Hematopoietic multipotent progenitor cell treated with erythropoietin and hydrocortisone succinate and interleukin-3 and kit ligand, for 8 days (in vitro differentiated cells): ENCODE measurements at regions not wholly inside any gene's neighbourhood (a gene's known extent, or its start where the extent isn't known, plus 50 kb on each side); places are given as distances from the start of the nearest gene placed in this dataset.
"Not testable (repeated sequence)": the region's sequence is repeated elsewhere in the genome, so short reads cannot be mapped to it uniquely, and the experiment has no call there.

Source experiments
- DNase-seq: peaks from one replicate; pipeline ENCODE4 v3.0.0-alpha.2; 2015

- no peak for DNase-seq
Measured at GRCh38 chr6:14540810-14541540, 423.4 kb downstream of the CD83 start.

- DNase-seq, result no peak
Measured at GRCh38 chr6:14542670-14543366, 425.2 kb downstream of the CD83 start.

GRCh38 chr6:14543971-14544585, 426.5 kb downstream of the CD83 start:
- DNase-seq, result no peak

- no peak for DNase-seq
Measured at GRCh38 chr6:14544666-14545065, 427.1 kb downstream of the CD83 start.

- DNase-seq, result no peak
Measured at GRCh38 chr6:14545496-14545895, 427.9 kb downstream of the CD83 start.

GRCh38 chr6:14546036-14546435, 428.5 kb downstream of the CD83 start:
- DNase-seq, result no peak

- no peak for DNase-seq
Measured at GRCh38 chr6:14547284-14547998, 429.9 kb downstream of the CD83 start.

- DNase-seq, result no peak
Measured at GRCh38 chr6:14549304-14549770, 431.8 kb downstream of the CD83 start.

- DNase-seq, result no peak
Measured at GRCh38 chr6:14549871-14550270, 432.3 kb downstream of the CD83 start.

GRCh38 chr6:14550410-14550809, 432.8 kb downstream of the CD83 start:
- DNase-seq, result no peak

- no peak for DNase-seq
Measured at GRCh38 chr6:14550822-14551221, 433.2 kb downstream of the CD83 start.

- not testable (repeated sequence) for DNase-seq
Measured at GRCh38 chr6:14551601-14552000, 434.0 kb downstream of the CD83 start.

GRCh38 chr6:14552891-14553290, 435.3 kb downstream of the CD83 start:
- no peak for DNase-seq

GRCh38 chr6:14553515-14553914, 435.9 kb downstream of the CD83 start:
- no peak for DNase-seq

GRCh38 chr6:14555804-14556203, 438.2 kb downstream of the CD83 start:
- DNase-seq, result no peak

GRCh38 chr6:14559746-14560536, 442.4 kb downstream of the CD83 start:
- no peak for DNase-seq

- not testable (repeated sequence) for DNase-seq
Measured at GRCh38 chr6:14561563-14561962, 444.0 kb downstream of the CD83 start.

GRCh38 chr6:14567842-14568241, 450.3 kb downstream of the CD83 start:
- DNase-seq, result no peak

- no peak for DNase-seq
Measured at GRCh38 chr6:14569394-14569793, 451.8 kb downstream of the CD83 start.

- not testable (repeated sequence) for DNase-seq
Measured at GRCh38 chr6:14569874-14570273, 452.3 kb downstream of the CD83 start.

- DNase-seq, result no peak
Measured at GRCh38 chr6:14571001-14571400, 453.4 kb downstream of the CD83 start.

GRCh38 chr6:14571746-14572145, 454.2 kb downstream of the CD83 start:
- no peak for DNase-seq
